PFSK-1 (cell line): ENCODE measurements at regions not wholly inside any gene's neighbourhood (a gene's known extent, or its start where the extent isn't known, plus 50 kb on each side); places are given as distances from the start of the nearest gene placed in this dataset.

ENCODE experiments used
- FOXP2 ChIP-seq: optimal IDR thresholded peaks from 2 replicates; pipeline ENCODE3; 2011; ENCODE audit warnings: borderline replicate concordance, control low read depth, inconsistent platforms; ENCODE audit not compliant: insufficient read depth; ENCODE audit errors: extremely low read length, extremely low read depth
- POLR2AphosphoS5 ChIP-seq: IDR thresholded peaks from 2 replicates; pipeline ENCODE4 v1.6.1; 2012; ENCODE audit warnings: low read depth, mild to moderate bottlenecking, control low read depth, low read length, moderate library complexity
- REST ChIP-seq, 2 experiments: IDR thresholded peaks; 2 replicates each; pipeline versions ENCODE4 v1.6.1 to v1.8.0; 2011 to 2012; ENCODE audit warnings: low read depth in 2 of 2, low read length in 2 of 2, control low read depth in 1 of 2, inconsistent platforms in 1 of 2, mild to moderate bottlenecking in 1 of 2, moderate library complexity in 1 of 2; ENCODE audit not compliant: insufficient read depth in 1 of 2
- TAF1 ChIP-seq: IDR thresholded peaks from 2 replicates; pipeline ENCODE4 v1.6.1; 2012; ENCODE audit warnings: low read length, control low read depth, borderline replicate concordance; ENCODE audit not compliant: insufficient read depth

GRCh38 chr4:23297327-23297726 lies 592.5 kb downstream of the PPARGC1A start:
- TF ChIP-seq POLR2AphosphoS5 (no peak), TAF1 (no peak), FOXP2 (no peak), REST (IDR thresholded peaks at IDR 0.05; ENCODE audit: insufficient read depth in 1 of 2, low read depth in 2 of 2, low read length in 2 of 2) (no peak)
